Parathyroid adenoma (tissue), 2 donors: ENCODE measurements at regions not wholly inside any gene's neighbourhood (a gene's known extent, or its start where the extent isn't known, plus 50 kb on each side); places are given as distances from the start of the nearest gene placed in this dataset.

ENCODE experiments used
- H2AFZ ChIP-seq: fragments of 300-600 bp; sonication (generic); one replicate; pipeline ENCODE4 v1.7.0; 2017; ENCODE audit warnings: antibody characterized with exemption, mild to moderate bottlenecking
- H3K27ac ChIP-seq: fragments of 300-600 bp; sonication (generic); one replicate; pipeline ENCODE4 v1.7.0; 2017
- H3K27me3 ChIP-seq: fragments of 300-600 bp; sonication (generic); one replicate; pipeline ENCODE4 v1.7.0; 2017; ENCODE audit warnings: low read length; ENCODE audit not compliant: control insufficient read depth, insufficient read depth
- H3K36me3 ChIP-seq: fragments of 300-600 bp; sonication (generic); one replicate; pipeline ENCODE4 v1.7.0; 2017; ENCODE audit warnings: low read length; ENCODE audit not compliant: control insufficient read depth, insufficient read depth
- H3K4me1 ChIP-seq: fragments of 300-600 bp; sonication (generic); one replicate; pipeline ENCODE4 v1.7.0; 2017; ENCODE audit warnings: control low read depth
- H3K4me2 ChIP-seq: fragments of 300-600 bp; sonication (generic); one replicate; pipeline ENCODE4 v1.7.0; 2017; ENCODE audit warnings: low read length
- H3K4me3 ChIP-seq: fragments of 300-600 bp; sonication (generic); one replicate; pipeline ENCODE4 v1.7.0; 2017; ENCODE audit warnings: low read depth, low read length
- H3K79me2 ChIP-seq: fragments of 300-600 bp; sonication (generic); one replicate; pipeline ENCODE4 v1.7.0; 2017; ENCODE audit warnings: control low read depth
- H3K9ac ChIP-seq: fragments of 300-600 bp; sonication (generic); one replicate; pipeline ENCODE4 v1.7.0; 2017; ENCODE audit warnings: mild to moderate bottlenecking
- H3K9me3 ChIP-seq: fragments of 300-600 bp; sonication (generic); one replicate; pipeline ENCODE4 v1.7.0; 2017; ENCODE audit warnings: low read length; ENCODE audit not compliant: control insufficient read depth
- TF ChIP-seq, protein P1 (sequence below): fragments of 300-600 bp; sonication (generic); IDR thresholded peaks from one replicate; pipeline ENCODE4 v1.7.0; 2017; ENCODE audit warnings: antibody characterized with exemption, mild to moderate bottlenecking
- donor health status: primary hyperparathyroidism.

DNA sequence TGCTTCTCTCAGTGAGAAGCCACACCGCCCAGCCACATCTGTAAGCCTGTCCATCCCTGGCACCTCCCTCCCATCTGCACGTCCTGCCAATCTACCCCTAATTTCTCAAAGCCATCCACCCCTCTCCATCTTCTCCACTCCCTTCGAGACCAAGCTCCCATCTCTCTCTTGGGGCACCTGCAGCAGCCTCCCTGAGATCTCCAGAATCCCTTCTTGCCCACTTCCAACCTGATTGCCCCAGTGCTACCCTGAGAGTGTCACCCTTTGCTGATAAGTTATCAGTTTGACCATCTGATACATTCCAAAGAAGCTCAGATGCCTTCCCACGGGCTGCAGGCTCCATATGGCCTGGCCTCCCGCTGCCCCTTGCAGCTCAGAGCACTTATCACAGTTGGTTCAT is 496.1 kb downstream of the SHQ1 start:
- H3K27me3 ChIP-seq = no peaks in the 10 kb centered on the region
- TF ChIP-seq, protein P1, sequence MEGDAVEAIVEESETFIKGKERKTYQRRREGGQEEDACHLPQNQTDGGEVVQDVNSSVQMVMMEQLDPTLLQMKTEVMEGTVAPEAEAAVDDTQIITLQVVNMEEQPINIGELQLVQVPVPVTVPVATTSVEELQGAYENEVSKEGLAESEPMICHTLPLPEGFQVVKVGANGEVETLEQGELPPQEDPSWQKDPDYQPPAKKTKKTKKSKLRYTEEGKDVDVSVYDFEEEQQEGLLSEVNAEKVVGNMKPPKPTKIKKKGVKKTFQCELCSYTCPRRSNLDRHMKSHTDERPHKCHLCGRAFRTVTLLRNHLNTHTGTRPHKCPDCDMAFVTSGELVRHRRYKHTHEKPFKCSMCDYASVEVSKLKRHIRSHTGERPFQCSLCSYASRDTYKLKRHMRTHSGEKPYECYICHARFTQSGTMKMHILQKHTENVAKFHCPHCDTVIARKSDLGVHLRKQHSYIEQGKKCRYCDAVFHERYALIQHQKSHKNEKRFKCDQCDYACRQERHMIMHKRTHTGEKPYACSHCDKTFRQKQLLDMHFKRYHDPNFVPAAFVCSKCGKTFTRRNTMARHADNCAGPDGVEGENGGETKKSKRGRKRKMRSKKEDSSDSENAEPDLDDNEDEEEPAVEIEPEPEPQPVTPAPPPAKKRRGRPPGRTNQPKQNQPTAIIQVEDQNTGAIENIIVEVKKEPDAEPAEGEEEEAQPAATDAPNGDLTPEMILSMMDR = no peak
- H3K36me3 ChIP-seq = no peaks in the 10 kb centered on the region
- no peak overlapping the region for H3K9ac ChIP-seq
- no peak overlapping the region for H3K4me3 ChIP-seq
- H3K79me2 ChIP-seq = no peaks in the 10 kb centered on the region
- H2AFZ ChIP-seq = no peak overlapping the region
- no peak overlapping the region for H3K27ac ChIP-seq
- H3K9me3 ChIP-seq = no peaks in the 10 kb centered on the region
- H3K4me2 ChIP-seq = no peak overlapping the region
- H3K4me1 ChIP-seq = no peaks in the 10 kb centered on the region

- H3K4me1 ChIP-seq = no peaks in the 10 kb centered on the region
- H3K4me3 ChIP-seq = no peak overlapping the region
- TF ChIP-seq, protein P1 = no peak
- no peak overlapping the region for H3K9ac ChIP-seq
- no peaks in the 10 kb centered on the region for H3K27me3 ChIP-seq
- H2AFZ ChIP-seq = no peak overlapping the region
- H3K79me2 ChIP-seq = no peaks in the 10 kb centered on the region
- no peaks in the 10 kb centered on the region for H3K36me3 ChIP-seq
- no peak overlapping the region for H3K27ac ChIP-seq
- no peak overlapping the region for H3K4me2 ChIP-seq
- H3K9me3 ChIP-seq = no peaks in the 10 kb centered on the region
Measured at GRCh38 chr3:72351536-72351935, 496.7 kb downstream of the SHQ1 start.

GRCh38 chr3:72350761-72351505 is 497.3 kb downstream of the SHQ1 start:
- H3K79me2 ChIP-seq = no peaks in the 10 kb centered on the region
- TF ChIP-seq, protein P1 = no peak
- no peak overlapping the region for H3K9ac ChIP-seq
- H2AFZ ChIP-seq = no peak overlapping the region
- no peak overlapping the region for H3K4me3 ChIP-seq
- H3K27me3 ChIP-seq = no peaks in the 10 kb centered on the region
- H3K4me1 ChIP-seq = no peaks in the 10 kb centered on the region
- H3K36me3 ChIP-seq = no peaks in the 10 kb centered on the region
- H3K9me3 ChIP-seq = no peaks in the 10 kb centered on the region
- H3K4me2 ChIP-seq = no peak overlapping the region
- H3K27ac ChIP-seq = no peak overlapping the region

- Histone ChIP-seq H3K4me1 (no peaks in the 10 kb centered on the region), H2AFZ (no peak overlapping the region), H3K27ac (no peak overlapping the region), H3K4me2 (no peak overlapping the region), H3K27me3 (no peaks in the 10 kb centered on the region), H3K79me2 (no peaks in the 10 kb centered on the region), H3K9ac (no peak overlapping the region), H3K9me3 (no peaks in the 10 kb centered on the region), H3K4me3 (no peak overlapping the region), H3K36me3 (no peaks in the 10 kb centered on the region)
- TF ChIP-seq, protein P1 = no peak
Measured at GRCh38 chr3:72348357-72348756, 499.9 kb downstream of the SHQ1 start.

DNA sequence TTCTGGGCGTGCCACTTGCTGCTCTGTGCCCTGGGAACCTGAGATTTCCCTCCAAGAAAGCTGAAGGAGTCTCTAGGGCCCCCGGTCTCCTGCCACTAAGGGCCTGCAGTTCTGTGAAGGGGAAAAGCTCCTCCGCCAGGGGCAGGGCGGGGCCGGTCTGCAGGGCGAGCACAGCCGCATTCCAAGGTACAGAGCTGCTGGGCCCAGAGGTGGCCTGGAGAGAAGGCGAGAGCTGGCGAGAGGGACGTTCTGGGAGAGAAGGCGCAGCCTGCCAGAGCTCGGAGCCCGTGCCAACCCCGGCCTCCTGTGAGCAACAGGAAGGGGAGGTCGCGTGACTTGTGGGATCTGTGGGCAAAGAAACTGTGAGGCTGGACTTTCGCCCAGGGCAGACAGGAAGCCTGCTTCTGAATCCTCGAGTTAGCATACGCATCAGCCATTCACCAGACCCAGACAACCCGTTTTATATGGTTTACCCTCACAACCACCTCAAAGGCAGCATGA is 500.4 kb downstream of the SHQ1 start:
- Histone ChIP-seq H3K4me2 (no peak overlapping the region), H3K4me3 (no peak overlapping the region), H3K27me3 (no peaks in the 10 kb centered on the region), H3K79me2 (no peaks in the 10 kb centered on the region), H3K36me3 (no peaks in the 10 kb centered on the region), H3K4me1 (no peaks in the 10 kb centered on the region), H3K9ac (no peak overlapping the region), H3K27ac (no peak overlapping the region), H3K9me3 (no peaks in the 10 kb centered on the region), H2AFZ (no peak overlapping the region)
- TF ChIP-seq, protein P1 = no peak
